ENCODE measurements at regions not wholly inside any gene's neighbourhood (a gene's known extent, or its start where the extent isn't known, plus 50 kb on each side); places are given as distances from the start of the nearest gene placed in this dataset.

DNA sequence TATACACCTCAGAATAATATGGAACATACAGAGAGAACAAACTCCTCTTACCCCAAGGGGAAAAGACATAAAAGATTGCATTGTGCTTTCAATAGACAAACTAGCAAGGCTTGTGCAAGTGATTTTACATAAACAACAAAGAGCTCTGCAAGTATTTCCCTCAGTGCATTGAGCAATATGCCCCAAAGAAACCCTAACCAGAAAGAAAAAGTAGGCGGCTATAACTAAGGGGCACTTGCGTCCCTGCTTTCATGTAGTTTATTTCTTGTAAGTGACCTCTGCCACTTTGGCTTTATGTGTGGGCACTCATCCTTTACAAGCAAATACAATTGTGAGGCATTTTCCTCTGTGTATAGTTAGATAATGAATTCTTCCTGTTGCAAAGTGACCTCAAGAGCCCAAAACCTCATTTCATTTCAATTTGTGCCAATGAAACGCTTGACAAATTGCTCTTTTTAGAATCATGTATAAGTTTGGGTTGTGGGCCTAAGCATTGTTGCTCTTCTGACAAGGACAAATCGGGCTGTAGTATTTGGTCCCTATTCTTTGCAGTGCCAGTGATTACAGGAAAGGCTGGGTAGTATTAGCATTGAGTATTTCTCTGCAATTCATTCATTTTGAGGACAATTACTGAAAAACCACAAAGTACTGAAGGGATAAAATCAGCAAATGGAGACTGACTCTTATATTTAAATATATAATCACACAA, 282.2 kb downstream of the DTWD2 start:
- Histone ChIP-seq H3K36me3 (ENCODE audit: low read depth) (no peaks in the 10 kb centered on the region), H3K4me2 (no peak overlapping the region), H3K4me1 (replicated peaks; ENCODE audit: insufficient read depth) (no peaks in the 10 kb centered on the region), H3K4me3 (no peak overlapping the region), H2AFZ (no peak overlapping the region), H3F3A (ENCODE audit: insufficient read depth, low read depth) (no peaks in the 10 kb centered on the region), H4K20me1 (ENCODE audit: insufficient read depth) (no peaks in the 10 kb centered on the region), H3K27ac (no peak overlapping the region), H3K27me3 (ENCODE audit: insufficient read depth, low read depth) (no peaks in the 10 kb centered on the region), H3K79me2 (ENCODE audit: low read depth) (no peaks in the 10 kb centered on the region), H3K9me2 (ENCODE audit: insufficient read depth) (no peaks in the 10 kb centered on the region), H3K9me3 (ENCODE audit: insufficient read depth, low read depth) (no peaks in the 10 kb centered on the region; the same call in 1 of the 2 replicates)
- no peak for DNase-seq
- BruUV-seq (replicated peaks): no TSS peak
- TF ChIP-seq EZH2 (IDR thresholded peaks at IDR 0.05; ENCODE audit: low read depth): no peak
- TF ChIP-seq, protein P1, sequence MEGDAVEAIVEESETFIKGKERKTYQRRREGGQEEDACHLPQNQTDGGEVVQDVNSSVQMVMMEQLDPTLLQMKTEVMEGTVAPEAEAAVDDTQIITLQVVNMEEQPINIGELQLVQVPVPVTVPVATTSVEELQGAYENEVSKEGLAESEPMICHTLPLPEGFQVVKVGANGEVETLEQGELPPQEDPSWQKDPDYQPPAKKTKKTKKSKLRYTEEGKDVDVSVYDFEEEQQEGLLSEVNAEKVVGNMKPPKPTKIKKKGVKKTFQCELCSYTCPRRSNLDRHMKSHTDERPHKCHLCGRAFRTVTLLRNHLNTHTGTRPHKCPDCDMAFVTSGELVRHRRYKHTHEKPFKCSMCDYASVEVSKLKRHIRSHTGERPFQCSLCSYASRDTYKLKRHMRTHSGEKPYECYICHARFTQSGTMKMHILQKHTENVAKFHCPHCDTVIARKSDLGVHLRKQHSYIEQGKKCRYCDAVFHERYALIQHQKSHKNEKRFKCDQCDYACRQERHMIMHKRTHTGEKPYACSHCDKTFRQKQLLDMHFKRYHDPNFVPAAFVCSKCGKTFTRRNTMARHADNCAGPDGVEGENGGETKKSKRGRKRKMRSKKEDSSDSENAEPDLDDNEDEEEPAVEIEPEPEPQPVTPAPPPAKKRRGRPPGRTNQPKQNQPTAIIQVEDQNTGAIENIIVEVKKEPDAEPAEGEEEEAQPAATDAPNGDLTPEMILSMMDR (conservative IDR thresholded peaks at IDR 0.05): no peak
- ChIA-PET POLR2A (ENCODE audit: unreplicated experiment) (no interaction called here), CTCF (no interaction called here)
- intact Hi-C loops (cut with micrococcal nuclease; ENCODE audit: unreplicated experiment): no loop called here

DNA sequence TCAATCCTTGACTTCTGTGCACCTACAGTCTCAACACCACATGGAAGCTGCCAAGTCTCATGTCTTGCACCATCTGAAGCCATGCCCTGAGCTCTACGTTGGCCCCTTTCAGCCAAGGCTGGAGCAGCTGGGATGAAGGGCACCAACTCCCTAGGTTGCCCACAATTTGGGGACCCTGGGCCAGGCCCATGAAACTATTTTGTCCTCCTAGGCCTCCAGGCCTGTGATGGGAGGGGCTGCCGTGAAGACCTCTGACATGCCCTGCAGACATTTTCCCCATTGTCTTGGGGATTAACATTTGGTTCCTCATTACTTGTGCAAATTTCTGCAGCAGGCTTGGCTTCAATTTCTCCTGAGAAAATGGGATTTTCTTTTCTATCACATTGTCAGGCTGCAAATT, 285.1 kb downstream of the DTWD2 start:
- Histone ChIP-seq H3K4me1 (replicated peaks; ENCODE audit: insufficient read depth) (no peaks in the 10 kb centered on the region), H4K20me1 (ENCODE audit: insufficient read depth) (no peaks in the 10 kb centered on the region), H3K4me2 (no peak overlapping the region), H3K9me2 (ENCODE audit: insufficient read depth) (no peaks in the 10 kb centered on the region), H3K36me3 (ENCODE audit: low read depth) (no peaks in the 10 kb centered on the region), H3K79me2 (ENCODE audit: low read depth) (no peaks in the 10 kb centered on the region), H3K4me3 (no peak overlapping the region), H3K27ac (no peak overlapping the region), H3K9me3 (ENCODE audit: insufficient read depth, low read depth) (no peaks in the 10 kb centered on the region; the same call in 1 of the 2 replicates), H3F3A (ENCODE audit: insufficient read depth, low read depth) (no peaks in the 10 kb centered on the region), H3K27me3 (ENCODE audit: insufficient read depth, low read depth) (no peaks in the 10 kb centered on the region), H2AFZ (no peak overlapping the region)
- ChIA-PET CTCF (no interaction called here), POLR2A (ENCODE audit: unreplicated experiment) (no interaction called here)
- TF ChIP-seq EZH2 (IDR thresholded peaks at IDR 0.05; ENCODE audit: low read depth): no peak
- BruUV-seq (replicated peaks): no TSS peak
- DNase-seq: no peak
- intact Hi-C loops (cut with micrococcal nuclease; ENCODE audit: unreplicated experiment): no loop called here

DNA sequence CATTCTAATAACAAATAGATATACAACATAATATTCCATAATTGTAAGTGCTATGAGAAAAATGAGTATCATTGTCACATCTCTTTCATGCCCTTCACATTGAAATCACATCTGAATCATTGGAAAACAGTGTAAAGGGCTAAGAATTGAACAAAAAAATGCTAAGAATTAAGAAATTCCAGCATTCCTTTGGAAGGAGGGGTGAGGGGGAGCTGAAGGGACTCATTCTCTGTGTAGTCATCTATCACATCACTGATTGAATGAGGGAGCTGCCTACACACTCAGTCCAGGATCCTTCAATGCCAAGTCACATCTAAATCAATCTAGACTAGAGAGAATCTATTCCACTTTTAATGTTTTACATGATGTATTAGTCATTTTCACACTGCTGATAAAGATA, 286.6 kb downstream of the DTWD2 start:
- H3K4me1 ChIP-seq (replicated peaks; ENCODE audit: insufficient read depth): no peaks in the 10 kb centered on the region
- intact Hi-C loops (cut with micrococcal nuclease; ENCODE audit: unreplicated experiment): no loop called here
- BruUV-seq (replicated peaks): no TSS peak
- H3K4me2 ChIP-seq: no peak overlapping the region
- no peaks in the 10 kb centered on the region for H3K36me3 ChIP-seq (ENCODE audit: low read depth)
- no peaks in the 10 kb centered on the region for H3K9me2 ChIP-seq (ENCODE audit: insufficient read depth)
- H3F3A ChIP-seq (ENCODE audit: insufficient read depth, low read depth): no peaks in the 10 kb centered on the region
- H3K27ac ChIP-seq: no peak overlapping the region
- no peak for DNase-seq
- H3K4me3 ChIP-seq: no peak overlapping the region
- H2AFZ ChIP-seq: no peak overlapping the region
- ChIA-PET CTCF (no interaction called here), POLR2A (ENCODE audit: unreplicated experiment) (no interaction called here)
- H3K27me3 ChIP-seq (ENCODE audit: insufficient read depth, low read depth): no peaks in the 10 kb centered on the region
- no peak for TF ChIP-seq EZH2 (IDR thresholded peaks at IDR 0.05; ENCODE audit: low read depth)
- TF ChIP-seq, protein P1 (conservative IDR thresholded peaks at IDR 0.05): no peak
- no peaks in the 10 kb centered on the region; the same call in 1 of the 2 replicates for H3K9me3 ChIP-seq (ENCODE audit: insufficient read depth, low read depth)
- H4K20me1 ChIP-seq (ENCODE audit: insufficient read depth): no peaks in the 10 kb centered on the region
- H3K79me2 ChIP-seq (ENCODE audit: low read depth): no peaks in the 10 kb centered on the region

DNA sequence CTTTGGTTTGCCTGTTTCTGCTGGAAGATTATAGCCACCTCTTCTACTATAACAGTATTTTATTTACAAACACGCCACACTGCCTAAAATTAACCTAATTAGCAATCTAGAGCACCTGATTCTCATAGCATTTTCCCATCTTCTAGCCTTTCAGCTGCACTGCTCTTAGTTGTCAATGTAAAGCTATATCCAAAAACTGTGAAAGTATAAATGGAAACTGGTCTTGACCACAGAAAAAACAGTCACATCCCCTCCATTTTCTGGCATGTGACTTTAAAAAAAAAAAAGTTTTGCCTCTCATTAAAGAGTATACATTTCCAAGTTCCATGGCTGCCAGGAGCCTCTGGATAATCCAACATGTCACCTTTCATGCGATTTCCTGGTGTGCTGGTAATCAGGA, 287.8 kb downstream of the DTWD2 start:
- no peak for DNase-seq
- Histone ChIP-seq H4K20me1 (ENCODE audit: insufficient read depth) (no peaks in the 10 kb centered on the region), H3K4me2 (no peak overlapping the region), H3K27ac (no peak overlapping the region), H3K9me3 (ENCODE audit: insufficient read depth, low read depth) (no peaks in the 10 kb centered on the region), H3K27me3 (ENCODE audit: insufficient read depth, low read depth) (no peaks in the 10 kb centered on the region), H3K9me2 (ENCODE audit: insufficient read depth) (no peaks in the 10 kb centered on the region), H3K4me1 (replicated peaks; ENCODE audit: insufficient read depth) (no peaks in the 10 kb centered on the region), H3K79me2 (ENCODE audit: low read depth) (no peaks in the 10 kb centered on the region), H3F3A (ENCODE audit: insufficient read depth, low read depth) (no peaks in the 10 kb centered on the region), H3K36me3 (ENCODE audit: low read depth) (no peaks in the 10 kb centered on the region), H2AFZ (no peak overlapping the region), H3K4me3 (no peak overlapping the region)
- ChIA-PET CTCF (no interaction called here), POLR2A (ENCODE audit: unreplicated experiment) (no interaction called here)
- TF ChIP-seq, protein P1 (conservative IDR thresholded peaks at IDR 0.05): no peak
- TF ChIP-seq EZH2 (IDR thresholded peaks at IDR 0.05; ENCODE audit: low read depth): no peak
- BruUV-seq (replicated peaks): no TSS peak
- intact Hi-C loops (cut with micrococcal nuclease; ENCODE audit: unreplicated experiment): no loop called here
